GM23248 (cell line): ENCODE measurements at regions not wholly inside any gene's neighbourhood (a gene's known extent, or its start where the extent isn't known, plus 50 kb on each side); places are given as distances from the start of the nearest gene placed in this dataset.

Source experiments
- EZH2 ChIP-seq: fragments of 200-600 bp; sonication (generic); IDR thresholded peaks from 2 replicates; pipeline ENCODE4 v1.6.1; 2018; ENCODE audit warnings: antibody characterized with exemption, mild to moderate bottlenecking; ENCODE audit not compliant: insufficient read depth, poor library complexity, severe bottlenecking
- EZH2phosphoT487 ChIP-seq: fragments of 200-600 bp; sonication (generic); IDR thresholded peaks from 2 replicates; pipeline ENCODE4 v1.6.1; 2018; ENCODE audit warnings: antibody characterized with exemption, moderate library complexity, mild to moderate bottlenecking, low read depth; ENCODE audit not compliant: insufficient read depth

GRCh38 chr5:8208307-8208706 lies 339.4 kb downstream of the MTRR start:
- TF ChIP-seq EZH2 = no peak
- TF ChIP-seq EZH2phosphoT487 = no peak
